Osteoblast (primary cell): ENCODE measurements at regions not wholly inside any gene's neighbourhood (a gene's known extent, or its start where the extent isn't known, plus 50 kb on each side); places are given as distances from the start of the nearest gene placed in this dataset.

Experiments used
- DNase-seq: peaks from one replicate; pipeline ENCODE4 v3.0.0; 2011; ENCODE audit warnings: low spot score, mixed read lengths; ENCODE audit not compliant: insufficient read length; ENCODE audit errors: missing footprints
- H2AFZ ChIP-seq: 2 replicates; pipeline ENCODE4 v1.6.0; 2011; ENCODE audit warnings: mild to moderate bottlenecking, low read length
- H3K27ac ChIP-seq: 2 replicates; pipeline ENCODE4 v1.5.1; 2011; ENCODE audit warnings: mild to moderate bottlenecking, low read depth, low read length, moderate library complexity
- H3K27me3 ChIP-seq: 2 replicates; pipeline ENCODE4 v1.6.0; 2012; ENCODE audit warnings: mild to moderate bottlenecking, control low read depth, inconsistent platforms, low read length, moderate library complexity; ENCODE audit not compliant: insufficient read depth
- H3K36me3 ChIP-seq: 2 replicates; pipeline ENCODE4 v1.5.1; 2011; ENCODE audit warnings: mild to moderate bottlenecking, low read length, control low read depth, moderate library complexity; ENCODE audit not compliant: insufficient read depth
- H3K4me1 ChIP-seq: 2 replicates; pipeline ENCODE4 v1.5.1; 2011; ENCODE audit warnings: mild to moderate bottlenecking, low read length, control low read depth, moderate library complexity; ENCODE audit not compliant: insufficient read depth
- H3K4me2 ChIP-seq: 2 replicates; pipeline ENCODE4 v1.6.0; 2011; ENCODE audit warnings: mild to moderate bottlenecking, low read length; ENCODE audit not compliant: insufficient read depth
- H3K4me3 ChIP-seq: fragments of 200-600 bp; sonication (generic); 3 replicates; pipeline ENCODE4 v1.5.1; 2012; ENCODE audit warnings: mild to moderate bottlenecking, low read length, inconsistent platforms; ENCODE audit not compliant: insufficient read depth
- H3K79me2 ChIP-seq: 2 replicates; pipeline ENCODE4 v1.6.0; 2012; ENCODE audit warnings: mild to moderate bottlenecking, low read length, control low read depth, inconsistent platforms; ENCODE audit not compliant: insufficient read depth
- H3K9me3 ChIP-seq: 2 replicates; pipeline ENCODE4 v1.5.1; 2011; ENCODE audit warnings: low read depth, low read length, control low read depth
- H4K20me1 ChIP-seq: 2 replicates; pipeline ENCODE4 v1.6.0; 2012; ENCODE audit warnings: mild to moderate bottlenecking, low read length, control low read depth; ENCODE audit not compliant: insufficient read depth
- CTCF ChIP-seq: IDR thresholded peaks from 2 replicates; pipeline ENCODE4 v1.5.1; 2011; ENCODE audit warnings: mild to moderate bottlenecking, low read depth, low read length, moderate library complexity; ENCODE audit errors: extremely low read depth

- Histone ChIP-seq H3K36me3 (no peaks in the 10 kb centered on the region), H3K27ac (peak overlapping the region; percentile 11), H3K27me3 (no peaks in the 10 kb centered on the region), H3K79me2 (no peaks in the 10 kb centered on the region), H4K20me1 (no peaks in the 10 kb centered on the region), H3K9me3 (no peaks in the 10 kb centered on the region), H2AFZ (no peak overlapping the region), H3K4me2 (no peak overlapping the region), H3K4me1 (peaks cover 29% of the 10 kb centered on the region), H3K4me3 (no peak overlapping the region)
- DNase-seq, result no peak
- no peak for TF ChIP-seq CTCF
Observed at GRCh38 chr3:88987776-88988175, 119.6 kb upstream of the EPHA3 start.

GRCh38 chr3:88988906-88989305, 118.5 kb upstream of the EPHA3 start:
- no peak for TF ChIP-seq CTCF

GRCh38 chr3:88991496-88991895, 115.9 kb upstream of the EPHA3 start:
- TF ChIP-seq CTCF, result no peak
- H2AFZ ChIP-seq, result no peak overlapping the region
- no peak overlapping the region for H3K4me3 ChIP-seq
- no peak overlapping the region for H3K4me2 ChIP-seq
- H3K79me2 ChIP-seq, result no peaks in the 10 kb centered on the region
- H3K27ac ChIP-seq, result no peak overlapping the region
- no peaks in the 10 kb centered on the region for H3K9me3 ChIP-seq
- H3K36me3 ChIP-seq, result no peaks in the 10 kb centered on the region
- H4K20me1 ChIP-seq, result no peaks in the 10 kb centered on the region
- no peak for DNase-seq
- peaks cover 20% of the 10 kb centered on the region for H3K4me1 ChIP-seq
- no peaks in the 10 kb centered on the region for H3K27me3 ChIP-seq

More at GRCh38 chr3:88988906-88989305, 118.5 kb upstream of the EPHA3 start:
- DNase-seq, result no peak
- Histone ChIP-seq H3K27me3 (no peaks in the 10 kb centered on the region), H3K79me2 (no peaks in the 10 kb centered on the region), H3K27ac (no peak overlapping the region), H3K4me2 (no peak overlapping the region), H3K9me3 (no peaks in the 10 kb centered on the region), H3K4me3 (no peak overlapping the region), H4K20me1 (no peaks in the 10 kb centered on the region), H3K4me1 (peaks cover 29% of the 10 kb centered on the region), H3K36me3 (no peaks in the 10 kb centered on the region), H2AFZ (no peak overlapping the region)

DNA sequence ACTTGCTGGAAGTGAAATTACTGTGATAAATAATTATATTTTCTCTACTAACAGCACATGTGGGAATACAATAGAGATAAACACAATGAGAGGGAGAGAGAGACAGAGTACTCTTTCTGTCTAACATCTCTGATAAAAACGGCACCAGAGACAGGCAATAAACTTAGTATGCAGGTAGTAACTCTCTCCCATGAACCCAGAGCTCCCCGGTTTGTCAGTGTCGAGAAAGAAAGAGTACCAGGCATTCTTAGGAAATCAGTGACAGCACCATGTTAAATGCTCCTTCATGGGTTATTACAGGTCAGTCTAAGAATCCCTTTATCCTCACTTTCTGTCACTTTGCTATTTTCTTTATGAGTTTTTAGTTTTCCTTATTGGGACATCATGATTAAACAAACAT, 110.7 kb upstream of the EPHA3 start:
- no peaks in the 10 kb centered on the region for H3K27me3 ChIP-seq
- TF ChIP-seq CTCF, result no peak
- no peaks in the 10 kb centered on the region for H3K79me2 ChIP-seq
- H3K4me3 ChIP-seq, result no peak overlapping the region
- peak overlapping the region; percentile 43 for H2AFZ ChIP-seq
- H3K27ac ChIP-seq, result no peak overlapping the region
- no peaks in the 10 kb centered on the region for H3K36me3 ChIP-seq
- H3K4me2 ChIP-seq, result no peak overlapping the region
- peaks cover 5% of the 10 kb centered on the region for H3K4me1 ChIP-seq
- no peaks in the 10 kb centered on the region for H4K20me1 ChIP-seq
- H3K9me3 ChIP-seq, result no peaks in the 10 kb centered on the region
- no peak for DNase-seq
